ENCODE measurements at regions not wholly inside any gene's neighbourhood (a gene's known extent, or its start where the extent isn't known, plus 50 kb on each side); places are given as distances from the start of the nearest gene placed in this dataset.

GRCh38 chr15:95457520-95457919, 873.0 kb upstream of the NR2F2 start:
- no peak overlapping the region for H3K4me3 ChIP-seq
- no peaks in the 10 kb centered on the region for H3K36me3 ChIP-seq
- TF ChIP-seq CTCF (IDR thresholded peaks at IDR 0.05; ENCODE audit: borderline replicate concordance) = no peak
- DNase-seq = peak; percentile 19
- no peaks in the 10 kb centered on the region for H3K27me3 ChIP-seq (ENCODE audit: low read depth)
- peaks cover 21% of the 10 kb centered on the region for H3K4me1 ChIP-seq
- intact Hi-C loops (cut with micrococcal nuclease) = no loop called here
- H3K27ac ChIP-seq (replicated peaks) = peak overlapping the region; percentile 76
- H3K9me3 ChIP-seq (replicated peaks) = no peaks in the 10 kb centered on the region

GRCh38 chr15:95458721-95459120, 871.8 kb upstream of the NR2F2 start:
- no peak for TF ChIP-seq CTCF (IDR thresholded peaks at IDR 0.05; ENCODE audit: borderline replicate concordance)
- peaks cover 21% of the 10 kb centered on the region for H3K4me1 ChIP-seq
- intact Hi-C loops (cut with micrococcal nuclease) = no loop called here
- DNase-seq = no peak
- no peak overlapping the region for H3K4me3 ChIP-seq
- H3K9me3 ChIP-seq (replicated peaks) = no peaks in the 10 kb centered on the region
- H3K36me3 ChIP-seq = no peaks in the 10 kb centered on the region
- peak overlapping the region; percentile 76 for H3K27ac ChIP-seq (replicated peaks)
- H3K27me3 ChIP-seq (ENCODE audit: low read depth) = no peaks in the 10 kb centered on the region

DNA sequence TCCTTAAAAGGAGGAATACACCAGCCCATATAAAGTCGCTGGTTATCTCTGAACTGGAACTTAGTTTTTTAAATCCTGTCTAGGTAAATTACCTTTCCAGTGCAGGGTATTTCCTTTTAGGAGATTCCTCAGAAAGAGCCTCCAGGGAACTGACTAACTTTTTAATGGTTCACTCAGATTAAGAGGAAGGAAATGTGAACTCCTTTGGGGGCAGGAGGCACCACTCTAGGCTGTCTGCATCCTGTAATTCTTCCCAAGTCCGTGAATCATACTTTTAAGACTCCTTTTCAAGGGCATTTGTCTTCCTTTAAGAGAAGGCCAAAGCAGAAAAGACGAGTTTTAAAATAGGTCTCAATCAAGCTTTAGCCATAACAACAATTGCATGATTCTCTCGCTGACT, 871.2 kb upstream of the NR2F2 start:
- peak overlapping the region; percentile 76 for H3K27ac ChIP-seq (replicated peaks)
- H3K4me3 ChIP-seq = no peak overlapping the region
- H3K9me3 ChIP-seq (replicated peaks) = no peaks in the 10 kb centered on the region
- peaks cover 21% of the 10 kb centered on the region for H3K4me1 ChIP-seq
- intact Hi-C loops (cut with micrococcal nuclease) = no loop called here
- no peaks in the 10 kb centered on the region for H3K36me3 ChIP-seq
- no peak for DNase-seq
- TF ChIP-seq CTCF (IDR thresholded peaks at IDR 0.05; ENCODE audit: borderline replicate concordance) = no peak
- no peaks in the 10 kb centered on the region for H3K27me3 ChIP-seq (ENCODE audit: low read depth)

GRCh38 chr15:95464509-95464908, 866.0 kb upstream of the NR2F2 start:
- H3K9me3 ChIP-seq (replicated peaks) = no peaks in the 10 kb centered on the region
- H3K27ac ChIP-seq (replicated peaks) = no peak overlapping the region
- H3K27me3 ChIP-seq (ENCODE audit: low read depth) = no peaks in the 10 kb centered on the region
- no peaks in the 10 kb centered on the region for H3K36me3 ChIP-seq
- no peak for DNase-seq
- H3K4me3 ChIP-seq = no peak overlapping the region
- no peak for TF ChIP-seq CTCF (IDR thresholded peaks at IDR 0.05; ENCODE audit: borderline replicate concordance)
- H3K4me1 ChIP-seq = peaks cover 8% of the 10 kb centered on the region
- intact Hi-C loops (cut with micrococcal nuclease) = no loop called here

- Histone ChIP-seq H3K4me1 (peaks cover 28% of the 10 kb centered on the region), H3K36me3 (no peaks in the 10 kb centered on the region), H3K27me3 (ENCODE audit: low read depth) (no peaks in the 10 kb centered on the region), H3K27ac (replicated peaks) (peak overlapping the region; percentile 69), H3K4me3 (no peak overlapping the region), H3K9me3 (replicated peaks) (no peaks in the 10 kb centered on the region)
- DNase-seq = no peak
- intact Hi-C loops (cut with micrococcal nuclease) = no loop called here
- TF ChIP-seq CTCF (IDR thresholded peaks at IDR 0.05; ENCODE audit: borderline replicate concordance) = no peak
These were observed 861.7 kb upstream of the NR2F2 start for GRCh38 chr15:95468820-95469219.

Data from left ventricle myocardium inferior (tissue), 1 donor.